ENCODE measurements at regions not wholly inside any gene's neighbourhood (a gene's known extent, or its start where the extent isn't known, plus 50 kb on each side); places are given as distances from the start of the nearest gene placed in this dataset.
A peak's percentile ranks its signal among the peaks of the same experiment; 100 is the strongest.

DNA sequence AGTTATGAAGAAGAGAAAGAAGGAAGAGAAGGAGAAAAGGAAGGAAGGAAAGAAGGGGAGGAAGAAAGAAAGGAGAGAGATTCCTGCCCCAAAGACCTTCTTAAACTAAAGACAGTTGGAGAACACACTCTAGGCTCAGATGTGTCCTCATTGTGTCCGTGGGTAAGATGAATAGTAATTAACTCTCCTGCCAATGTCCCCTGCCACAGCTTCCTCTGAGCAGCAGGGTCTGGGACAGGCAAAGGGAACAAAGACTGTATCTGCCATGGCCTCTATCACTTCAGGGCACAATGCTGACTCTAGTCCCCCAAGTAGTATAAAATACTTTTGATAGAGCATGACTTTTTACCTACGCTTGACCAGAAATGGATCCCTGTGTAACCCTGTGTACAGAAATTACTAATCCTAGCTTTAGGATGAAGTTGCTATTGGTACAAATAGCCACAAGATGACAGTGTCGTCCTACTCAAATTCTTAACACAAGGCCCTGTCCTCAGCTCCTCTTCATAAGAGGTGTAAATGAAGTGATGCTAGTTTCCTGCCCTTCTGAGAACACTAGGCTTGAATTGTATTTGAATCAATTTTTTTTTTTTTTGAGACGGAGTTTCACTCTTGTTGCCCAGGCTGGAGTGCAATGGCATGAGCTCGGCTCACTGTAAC is 186.2 kb upstream of the GPR12 start:
- peak; percentile 69 for ATAC-seq (replicated peaks)
- no peaks in the 10 kb centered on the region for H3K4me1 Mint-ChIP-seq

DNA sequence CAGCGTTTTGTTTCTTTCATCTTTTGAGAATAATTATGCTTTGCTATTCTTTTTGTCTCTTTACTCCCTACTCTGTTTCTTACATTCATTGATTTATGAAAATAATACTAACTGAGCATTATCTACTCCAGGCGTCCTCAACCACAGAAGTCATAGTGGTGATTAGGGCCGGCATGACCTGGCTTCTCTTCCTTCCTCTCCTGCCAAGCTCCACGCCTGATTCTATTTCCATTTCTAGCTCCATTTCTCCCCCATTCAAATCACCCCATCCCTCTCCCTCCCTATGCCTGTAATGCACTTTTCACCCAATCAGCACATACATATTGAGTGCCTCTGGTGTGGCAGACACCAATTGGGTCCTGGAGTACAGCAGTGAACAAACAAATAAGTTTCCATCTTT is 183.2 kb upstream of the GPR12 start:
- no peaks in the 10 kb centered on the region for H3K36me3 Mint-ChIP-seq (ENCODE audit: low read depth)

More for the DNA sequence above, 186.2 kb upstream of the GPR12 start:
- Mint-ChIP-seq H3K27me3 (peaks cover 9% of the 10 kb centered on the region), H3K9me3 (no peaks in the 10 kb centered on the region), H3K36me3 (ENCODE audit: low read depth) (no peaks in the 10 kb centered on the region), H3K4me3 (no peak overlapping the region), H3K27ac (no peak overlapping the region)

DNA sequence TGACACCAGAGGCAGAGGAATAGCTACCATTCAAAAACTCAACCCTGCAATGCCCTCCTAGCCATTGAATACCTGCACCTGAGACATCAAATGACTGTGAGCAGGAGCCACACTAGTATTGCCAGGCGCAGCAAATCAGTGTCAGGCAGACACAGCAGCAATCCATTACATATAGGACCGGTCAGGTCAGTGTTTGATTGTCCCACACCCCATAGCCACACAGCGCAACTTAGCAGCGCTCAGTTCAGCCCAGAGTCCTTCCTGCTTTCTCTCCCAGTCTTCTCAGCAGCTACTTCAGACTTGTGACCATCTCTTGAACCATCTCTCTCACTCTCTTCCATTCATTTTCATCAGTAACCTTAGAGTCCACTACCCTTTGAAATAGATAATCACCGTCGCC is 181.6 kb upstream of the GPR12 start:
- peak; percentile 16 for ATAC-seq (replicated peaks)
- Mint-ChIP-seq H3K27me3 (peaks cover 5% of the 10 kb centered on the region), H3K27ac (no peak overlapping the region), H3K4me1 (no peaks in the 10 kb centered on the region), H3K36me3 (ENCODE audit: low read depth) (no peaks in the 10 kb centered on the region), H3K4me3 (no peak overlapping the region), H3K9me3 (no peaks in the 10 kb centered on the region)

More for the DNA sequence above, 183.2 kb upstream of the GPR12 start:
- no peak for ATAC-seq (replicated peaks)
- Mint-ChIP-seq H3K9me3 (no peaks in the 10 kb centered on the region), H3K27ac (no peak overlapping the region), H3K27me3 (peaks cover 5% of the 10 kb centered on the region), H3K4me3 (no peak overlapping the region), H3K4me1 (no peaks in the 10 kb centered on the region)

DNA sequence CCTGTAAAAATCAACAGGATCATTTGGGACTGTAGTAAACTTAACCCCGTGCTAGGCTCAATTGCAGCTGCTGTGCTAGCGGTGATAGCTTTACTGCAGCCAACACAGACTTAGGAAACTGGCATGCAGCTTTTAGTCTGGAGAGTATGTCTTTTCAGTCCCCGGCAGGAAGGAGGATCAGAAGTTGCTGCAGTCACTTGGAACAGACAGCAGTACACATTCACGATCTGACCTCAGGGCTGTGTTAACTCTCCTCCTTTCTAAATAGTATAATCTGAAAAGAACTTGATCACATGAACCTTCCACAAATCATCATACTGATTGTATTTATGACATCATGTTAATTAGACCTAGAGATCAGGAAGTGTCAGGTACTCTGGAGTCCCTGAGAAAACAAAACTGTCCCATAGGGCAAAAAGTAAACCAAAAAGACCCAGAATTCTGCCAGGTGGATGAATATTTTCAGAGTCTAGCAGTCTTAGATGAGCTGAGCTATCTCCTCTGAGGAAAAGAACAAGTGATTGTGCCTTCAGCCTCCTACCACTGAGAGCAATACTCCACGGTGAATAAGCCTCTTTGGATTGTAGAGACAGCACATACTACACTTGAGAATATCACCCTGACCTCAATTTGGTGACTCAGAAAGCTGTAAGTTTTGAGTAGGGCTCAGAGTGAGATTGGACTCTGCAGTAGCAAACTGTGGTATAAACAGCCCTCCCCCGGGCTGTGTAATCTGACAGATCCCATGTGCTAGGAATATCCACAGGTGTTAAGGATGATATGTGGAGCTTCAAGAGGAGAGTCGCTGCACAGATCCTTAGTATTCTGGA is 181.0 kb upstream of the GPR12 start:
- H3K4me3 Mint-ChIP-seq, result no peak overlapping the region
- no peaks in the 10 kb centered on the region for H3K4me1 Mint-ChIP-seq
- no peak overlapping the region for H3K27ac Mint-ChIP-seq
- ATAC-seq (replicated peaks), result peak; percentile 98
- peaks cover 5% of the 10 kb centered on the region for H3K27me3 Mint-ChIP-seq
- no peaks in the 10 kb centered on the region for H3K36me3 Mint-ChIP-seq (ENCODE audit: low read depth)
- H3K9me3 Mint-ChIP-seq, result no peaks in the 10 kb centered on the region

DNA sequence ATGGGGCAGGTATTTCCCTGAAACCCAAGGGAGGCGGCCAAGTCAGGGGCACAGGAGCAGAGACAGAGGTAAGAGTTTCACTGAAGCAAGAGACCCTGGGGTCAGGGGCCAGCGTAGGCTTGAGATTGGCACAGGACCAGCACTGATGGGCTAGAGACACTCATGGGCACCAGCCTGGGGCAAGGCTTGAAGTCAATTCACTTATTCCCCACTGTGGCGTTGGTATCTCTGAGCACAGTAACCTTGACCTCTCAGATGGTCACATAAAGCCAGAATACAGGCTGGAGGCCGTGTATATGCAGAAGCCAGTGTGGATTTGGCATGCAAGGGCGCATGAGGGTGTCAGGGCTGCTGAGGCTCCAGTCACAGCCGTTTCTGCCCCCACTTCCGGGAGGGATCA is 173.5 kb upstream of the GPR12 start:
- Mint-ChIP-seq H3K27ac (no peak overlapping the region), H3K36me3 (ENCODE audit: low read depth) (no peaks in the 10 kb centered on the region), H3K27me3 (no peaks in the 10 kb centered on the region), H3K9me3 (no peaks in the 10 kb centered on the region), H3K4me1 (no peaks in the 10 kb centered on the region), H3K4me3 (no peak overlapping the region)
- ATAC-seq (replicated peaks), result no peak

DNA sequence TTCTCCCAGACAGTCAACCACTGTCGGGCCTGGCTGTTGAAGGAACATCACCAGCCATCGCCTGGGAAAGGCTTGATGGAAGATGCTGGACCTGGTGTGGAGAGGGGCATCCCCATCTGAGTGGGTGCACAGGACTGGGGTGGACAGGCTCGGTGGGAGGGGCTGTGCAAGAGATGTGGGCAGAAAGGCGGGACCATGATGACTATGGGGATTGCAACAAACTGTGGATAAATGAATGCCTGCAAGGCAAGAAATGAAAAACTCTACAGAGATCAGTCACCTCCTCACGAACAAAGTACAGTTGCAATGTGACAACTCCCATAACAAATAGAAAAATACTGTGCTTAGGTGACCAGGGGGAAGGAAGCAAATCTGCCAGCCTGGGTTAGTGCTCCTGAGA is 171.9 kb upstream of the GPR12 start:
- H3K36me3 Mint-ChIP-seq (ENCODE audit: low read depth), result no peaks in the 10 kb centered on the region
- H3K27me3 Mint-ChIP-seq, result no peaks in the 10 kb centered on the region
- no peak for ATAC-seq (replicated peaks)
- no peak overlapping the region for H3K27ac Mint-ChIP-seq
- no peaks in the 10 kb centered on the region for H3K4me1 Mint-ChIP-seq
- no peaks in the 10 kb centered on the region for H3K9me3 Mint-ChIP-seq
- no peak overlapping the region for H3K4me3 Mint-ChIP-seq

DNA sequence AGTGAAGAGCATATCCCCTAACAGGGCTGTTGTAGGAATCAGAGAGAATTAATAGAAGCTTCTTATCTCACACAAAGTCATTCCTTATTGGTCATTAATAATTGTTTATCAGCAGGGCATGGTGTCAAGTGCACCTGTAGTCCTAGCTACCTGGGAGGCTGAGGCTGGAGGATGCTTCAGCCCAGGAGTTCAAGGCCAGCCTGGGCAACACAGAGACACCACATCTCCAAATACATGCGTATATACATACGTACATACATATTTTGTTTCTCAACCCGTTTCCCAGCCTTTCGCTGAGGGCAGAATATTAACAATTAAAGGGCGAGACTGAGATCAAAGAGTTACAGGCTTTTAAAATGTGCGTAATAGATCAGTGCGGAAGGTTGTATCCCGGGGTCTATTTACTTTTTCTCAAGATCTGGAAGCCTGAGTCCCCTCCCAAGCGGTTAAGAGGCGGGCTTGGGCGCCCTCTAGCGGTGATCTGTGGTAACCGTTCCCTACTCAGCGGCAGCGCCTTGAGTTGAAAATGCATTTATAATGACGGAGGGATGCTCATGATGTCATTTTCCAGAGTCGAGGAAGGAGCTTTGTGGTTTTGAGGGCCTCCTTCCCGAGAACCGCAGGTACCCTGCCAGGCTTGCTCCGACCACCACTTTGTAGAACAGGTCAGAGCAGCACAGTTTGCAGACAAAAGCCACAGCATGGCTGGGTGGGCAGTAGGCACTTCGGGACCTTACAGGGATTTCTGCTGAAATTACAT is 169.6 kb upstream of the GPR12 start:
- Mint-ChIP-seq H3K36me3 (ENCODE audit: low read depth) (no peaks in the 10 kb centered on the region), H3K27me3 (peaks cover 4% of the 10 kb centered on the region), H3K4me3 (no peak overlapping the region), H3K4me1 (no peaks in the 10 kb centered on the region), H3K9me3 (no peaks in the 10 kb centered on the region), H3K27ac (no peak overlapping the region)
- peak; percentile 61 for ATAC-seq (replicated peaks)

DNA sequence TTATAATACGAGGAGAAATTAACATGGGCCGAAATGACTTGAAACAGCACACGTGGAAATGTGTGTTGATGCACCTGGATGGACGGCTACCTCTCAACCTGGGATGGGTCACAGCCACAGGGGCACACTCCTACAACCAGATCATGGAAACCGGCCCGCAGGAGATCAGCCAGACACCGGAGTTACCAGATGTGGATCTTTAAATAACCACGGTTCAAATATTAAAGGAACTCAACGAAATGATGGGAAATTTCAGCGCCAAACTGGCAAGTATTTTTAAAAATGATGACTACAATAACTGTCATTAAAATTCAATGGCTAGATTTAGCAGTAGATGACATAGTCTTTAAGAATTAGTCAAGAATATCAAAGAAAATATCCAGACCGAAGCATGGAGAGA is 166.9 kb upstream of the GPR12 start:
- Mint-ChIP-seq H3K27ac (no peak overlapping the region), H3K4me1 (no peaks in the 10 kb centered on the region), H3K27me3 (peaks cover 16% of the 10 kb centered on the region), H3K4me3 (no peak overlapping the region), H3K36me3 (ENCODE audit: low read depth) (no peaks in the 10 kb centered on the region), H3K9me3 (no peaks in the 10 kb centered on the region)
- no peak for ATAC-seq (replicated peaks)

DNA sequence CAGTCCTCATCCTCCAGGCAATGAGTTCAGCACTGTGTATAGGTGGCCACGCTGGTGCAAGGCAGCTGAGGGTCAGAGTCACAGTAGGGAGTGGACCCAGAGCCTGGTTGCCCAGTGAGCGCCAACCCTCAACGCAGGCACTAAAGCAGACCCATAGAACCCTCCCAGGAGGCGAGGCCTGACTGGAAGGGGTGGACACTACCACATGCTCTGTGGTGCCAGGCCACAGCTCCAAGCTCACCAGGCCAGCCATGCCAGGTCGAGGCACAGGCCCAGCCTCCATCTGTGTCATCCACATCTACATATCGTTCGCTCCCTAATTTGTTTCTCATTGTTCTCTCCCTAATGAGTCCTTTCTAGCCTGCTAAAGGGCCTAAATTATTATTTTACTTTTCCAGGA is 165.8 kb upstream of the GPR12 start:
- Mint-ChIP-seq H3K4me3 (no peak overlapping the region), H3K27me3 (peaks cover 20% of the 10 kb centered on the region), H3K36me3 (ENCODE audit: low read depth) (no peaks in the 10 kb centered on the region), H3K9me3 (no peaks in the 10 kb centered on the region), H3K4me1 (no peaks in the 10 kb centered on the region), H3K27ac (no peak overlapping the region)
- ATAC-seq (replicated peaks), result no peak

DNA sequence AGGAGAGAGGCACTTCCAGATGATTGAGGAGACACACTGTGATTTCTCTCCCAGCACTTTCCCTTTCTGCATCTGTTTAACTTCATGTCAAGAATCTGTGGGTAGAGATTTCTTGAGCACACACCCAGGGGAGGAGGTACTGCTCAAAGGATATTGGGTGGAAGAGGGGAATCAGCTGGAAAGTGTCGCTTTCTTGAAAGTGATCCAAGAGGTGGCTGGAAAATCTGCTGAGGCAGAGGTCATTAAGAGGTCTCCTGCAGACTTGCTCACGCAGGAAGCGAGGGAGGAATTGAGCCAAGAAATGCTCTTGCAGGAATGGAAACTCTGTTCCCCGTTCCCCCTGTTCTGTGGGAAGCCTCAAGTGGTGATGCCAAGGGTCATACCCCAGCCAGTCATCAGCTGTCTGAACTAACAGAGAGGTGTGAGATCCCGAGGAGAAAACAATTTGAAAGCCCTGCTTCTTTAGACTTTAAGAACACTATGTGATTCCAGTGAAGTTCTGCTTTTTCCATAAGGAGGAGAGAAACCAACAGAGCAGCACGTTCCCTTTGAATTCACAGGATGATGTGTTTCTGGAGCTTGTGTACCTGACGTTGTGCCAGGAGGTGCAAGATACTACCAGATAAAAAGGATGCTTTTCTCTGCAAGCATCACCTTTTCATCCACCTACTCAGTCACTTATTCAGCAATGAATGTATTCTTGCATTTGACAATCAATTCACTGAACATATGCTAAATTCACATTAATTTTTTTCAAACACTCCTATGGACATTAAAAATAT is 163.4 kb upstream of the GPR12 start:
- ATAC-seq (replicated peaks), result no peak
- Mint-ChIP-seq H3K9me3 (no peaks in the 10 kb centered on the region), H3K36me3 (ENCODE audit: low read depth) (no peaks in the 10 kb centered on the region), H3K27me3 (peaks cover 28% of the 10 kb centered on the region), H3K4me3 (no peak overlapping the region), H3K27ac (no peak overlapping the region), H3K4me1 (no peaks in the 10 kb centered on the region)

DNA sequence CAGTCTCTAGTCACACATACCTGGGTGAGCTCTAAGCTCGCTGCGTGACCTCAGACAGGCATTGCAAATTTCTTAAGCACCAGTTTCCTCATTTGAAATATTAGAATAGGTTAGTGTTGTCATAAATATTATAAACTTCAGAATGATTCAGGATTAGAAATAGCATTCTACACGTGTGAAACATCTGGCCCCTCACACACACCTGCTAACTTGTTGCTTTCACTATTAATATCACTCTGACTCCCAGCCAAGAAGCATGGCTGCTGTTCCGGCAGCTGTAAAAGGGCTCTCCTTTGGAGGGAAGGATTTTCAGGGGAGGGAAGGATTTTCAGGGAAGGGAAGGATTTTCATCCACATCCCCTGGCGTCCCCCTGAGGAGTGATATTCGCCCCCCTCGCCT is 161.3 kb upstream of the GPR12 start:
- no peak for ATAC-seq (replicated peaks)
- no peak overlapping the region for H3K27ac Mint-ChIP-seq
- no peaks in the 10 kb centered on the region for H3K9me3 Mint-ChIP-seq
- H3K4me3 Mint-ChIP-seq, result no peak overlapping the region
- H3K4me1 Mint-ChIP-seq, result no peaks in the 10 kb centered on the region
- no peaks in the 10 kb centered on the region for H3K36me3 Mint-ChIP-seq (ENCODE audit: low read depth)
- H3K27me3 Mint-ChIP-seq, result peaks cover 28% of the 10 kb centered on the region

DNA sequence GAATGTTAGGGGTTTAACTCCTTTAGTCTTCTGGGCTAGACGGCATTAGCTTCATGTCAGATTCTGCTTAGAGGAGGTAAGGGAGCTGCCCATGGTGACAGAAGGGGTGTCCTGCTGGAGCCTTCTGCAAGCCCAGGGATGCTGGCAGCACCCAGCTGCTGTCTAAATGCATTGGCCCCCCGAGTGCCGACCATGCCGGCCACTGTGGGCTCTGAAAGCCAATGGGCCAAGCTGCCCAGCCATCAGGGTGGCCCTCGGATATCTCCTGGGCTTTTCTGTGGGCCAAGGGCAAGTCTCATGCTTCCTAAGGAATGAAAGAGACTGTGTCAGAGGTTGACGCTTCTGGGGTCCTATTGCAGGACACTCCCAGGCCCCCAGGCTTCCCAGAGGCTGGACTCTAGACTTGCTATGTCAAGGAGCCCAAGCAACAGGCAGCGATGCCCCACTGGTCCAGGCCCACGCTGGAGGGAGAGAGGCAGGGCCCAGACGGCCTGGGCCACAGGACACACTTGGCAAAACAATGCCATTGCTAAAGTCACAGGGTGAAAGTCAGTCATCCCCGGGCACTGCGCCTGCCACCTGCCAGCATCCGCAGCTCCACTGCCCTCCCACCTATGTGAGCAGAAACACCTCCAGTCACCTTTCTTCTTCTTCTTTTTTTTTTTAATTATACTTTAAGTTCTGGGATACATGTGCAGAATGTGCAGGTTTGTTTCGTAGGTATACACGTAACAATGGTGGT is 160.2 kb upstream of the GPR12 start:
- Mint-ChIP-seq H3K27me3 (peaks cover 25% of the 10 kb centered on the region), H3K9me3 (no peaks in the 10 kb centered on the region), H3K27ac (no peak overlapping the region), H3K4me3 (no peak overlapping the region), H3K4me1 (no peaks in the 10 kb centered on the region), H3K36me3 (ENCODE audit: low read depth) (no peaks in the 10 kb centered on the region)
- no peak for ATAC-seq (replicated peaks)

DNA sequence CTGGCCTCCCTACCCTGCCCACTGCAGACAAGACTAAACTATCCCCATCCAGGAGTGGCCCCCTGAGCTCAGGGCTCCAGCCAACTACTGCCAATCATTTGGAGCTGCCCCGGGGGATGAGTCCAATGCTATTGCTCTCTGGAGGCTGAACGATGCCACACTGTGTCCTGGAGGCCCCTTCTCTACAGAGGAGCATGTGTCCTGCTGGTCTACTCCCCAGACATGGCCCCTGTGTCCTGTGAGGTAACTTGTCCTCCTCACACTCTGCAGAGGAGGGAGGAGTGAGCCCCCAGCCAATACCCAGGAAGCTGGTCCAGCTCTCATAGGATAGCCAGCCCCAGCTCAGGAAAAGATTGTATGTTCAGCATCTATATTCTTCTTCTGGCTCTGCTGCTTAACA is 159.1 kb upstream of the GPR12 start:
- peaks cover 20% of the 10 kb centered on the region for H3K27me3 Mint-ChIP-seq
- H3K4me1 Mint-ChIP-seq, result peaks cover 5% of the 10 kb centered on the region
- H3K4me3 Mint-ChIP-seq, result no peak overlapping the region
- H3K9me3 Mint-ChIP-seq, result no peaks in the 10 kb centered on the region
- H3K36me3 Mint-ChIP-seq (ENCODE audit: low read depth), result no peaks in the 10 kb centered on the region
- no peak overlapping the region for H3K27ac Mint-ChIP-seq
- no peak for ATAC-seq (replicated peaks)

DNA sequence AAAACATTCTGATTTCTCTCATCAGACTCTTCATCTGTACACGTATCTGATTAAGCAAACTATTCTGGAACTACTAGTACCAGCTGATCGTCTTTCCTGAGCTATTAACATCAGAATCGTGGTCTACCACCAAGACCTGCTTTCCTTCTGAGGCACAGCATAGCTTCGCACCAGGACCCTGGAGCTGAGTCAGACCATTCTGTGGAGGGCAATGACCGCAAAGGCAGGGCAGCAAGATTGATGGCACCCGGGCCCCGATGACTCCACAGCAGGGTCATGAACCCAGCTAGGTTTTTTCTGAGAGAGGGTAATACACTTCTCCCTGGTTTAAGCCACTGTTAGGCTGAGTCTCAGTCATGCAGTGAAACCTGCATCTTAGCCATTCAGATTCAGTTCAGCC is 158.7 kb upstream of the GPR12 start:
- Mint-ChIP-seq H3K27ac (no peak overlapping the region), H3K36me3 (ENCODE audit: low read depth) (no peaks in the 10 kb centered on the region), H3K4me3 (no peak overlapping the region), H3K27me3 (peaks cover 20% of the 10 kb centered on the region), H3K9me3 (no peaks in the 10 kb centered on the region), H3K4me1 (peaks cover 8% of the 10 kb centered on the region)
- ATAC-seq (replicated peaks), result no peak

Data from activated T-helper 17 cell treated with anti-CD3 and anti-CD28 coated beads, Interleukin-2, amount 50 U/mL, for 72 hours (primary cell).